ENCODE measurements at regions not wholly inside any gene's neighbourhood (a gene's known extent, or its start where the extent isn't known, plus 50 kb on each side); places are given as distances from the start of the nearest gene placed in this dataset.
"Not testable (repeated sequence)": the region's sequence is repeated elsewhere in the genome, so short reads cannot be mapped to it uniquely, and the experiment has no call there.

DNA sequence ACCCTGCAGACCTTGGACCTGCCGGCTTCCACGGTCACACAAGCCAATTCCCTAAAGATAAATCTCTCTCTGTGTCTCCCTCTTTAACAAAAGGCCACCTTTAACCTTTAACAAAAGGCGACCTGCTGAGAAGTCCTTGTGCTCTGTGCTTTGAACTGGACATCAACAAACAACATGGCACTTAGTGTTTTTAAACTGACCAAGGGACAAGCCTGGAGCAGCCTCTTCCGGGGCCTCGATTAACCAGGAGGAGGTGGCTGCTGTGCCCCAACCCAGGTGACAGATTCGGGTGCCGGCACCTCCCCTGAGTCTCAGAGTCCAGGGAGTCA lies 135.3 kb downstream of the RTP5 start:
- DNase-seq (ENCODE audit: low read depth) = no peak

DNA sequence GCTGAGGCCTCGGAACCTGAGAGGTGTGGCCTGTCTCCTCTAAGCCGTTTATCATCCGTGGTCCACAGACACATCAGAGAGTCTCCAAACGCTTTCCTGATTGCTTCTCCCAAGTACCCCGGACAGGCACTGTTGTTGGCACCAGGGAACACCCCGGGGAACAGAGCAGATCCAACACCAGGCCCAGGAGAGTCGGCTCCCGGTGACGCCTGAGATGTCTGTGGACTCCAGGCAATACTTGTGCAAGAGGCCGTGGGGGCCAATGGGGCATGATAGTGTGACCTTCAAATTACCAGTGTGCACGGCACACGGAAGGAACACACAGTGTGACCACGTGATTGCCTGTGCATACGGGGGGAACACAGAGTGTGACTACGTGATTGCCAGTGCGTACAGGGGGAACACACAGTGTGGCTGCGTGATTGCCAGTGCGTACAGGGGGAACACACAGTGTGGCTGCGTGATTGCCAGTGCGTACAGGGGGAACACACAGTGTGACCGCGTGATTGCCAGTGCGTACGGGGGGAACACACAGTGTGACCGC lies 136.6 kb downstream of the RTP5 start:
- DNase-seq (ENCODE audit: low read depth) = not testable (repeated sequence)

DNA sequence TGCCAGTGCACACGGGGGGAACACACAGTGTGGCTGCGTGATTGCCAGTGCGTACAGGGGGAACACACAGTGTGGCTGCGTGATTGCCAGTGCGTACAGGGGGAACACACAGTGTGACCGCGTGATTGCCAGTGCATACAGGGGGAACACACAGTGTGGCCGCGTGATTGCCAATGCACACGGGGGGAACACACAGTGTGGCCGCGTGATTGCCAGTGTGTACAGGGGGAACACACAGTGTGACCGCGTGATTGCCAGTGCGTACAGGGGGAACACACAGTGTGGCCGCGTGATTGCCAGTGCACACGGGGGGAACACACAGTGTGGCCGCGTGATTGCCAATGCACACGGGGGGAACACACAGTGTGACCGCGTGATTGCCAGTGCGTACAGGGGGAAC lies 139.4 kb downstream of the RTP5 start:
- not testable (repeated sequence) for DNase-seq (ENCODE audit: low read depth)

DNA sequence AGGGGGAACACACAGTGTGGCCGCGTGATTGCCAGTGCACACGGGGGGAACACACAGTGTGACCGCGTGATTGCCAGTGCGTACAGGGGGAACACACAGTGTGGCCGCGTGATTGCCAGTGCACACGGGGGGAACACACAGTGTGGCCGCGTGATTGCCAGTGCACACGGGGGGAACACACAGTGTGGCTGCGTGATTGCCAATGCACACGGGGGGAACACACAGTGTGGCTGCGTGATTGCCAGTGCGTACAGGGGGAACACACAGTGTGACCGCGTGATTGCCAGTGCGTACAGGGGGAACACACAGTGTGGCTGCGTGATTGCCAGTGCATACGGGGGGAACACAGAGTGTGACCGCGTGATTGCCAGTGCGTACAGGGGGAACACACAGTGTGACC lies 140.3 kb downstream of the RTP5 start:
- DNase-seq (ENCODE audit: low read depth) = not testable (repeated sequence)

DNA sequence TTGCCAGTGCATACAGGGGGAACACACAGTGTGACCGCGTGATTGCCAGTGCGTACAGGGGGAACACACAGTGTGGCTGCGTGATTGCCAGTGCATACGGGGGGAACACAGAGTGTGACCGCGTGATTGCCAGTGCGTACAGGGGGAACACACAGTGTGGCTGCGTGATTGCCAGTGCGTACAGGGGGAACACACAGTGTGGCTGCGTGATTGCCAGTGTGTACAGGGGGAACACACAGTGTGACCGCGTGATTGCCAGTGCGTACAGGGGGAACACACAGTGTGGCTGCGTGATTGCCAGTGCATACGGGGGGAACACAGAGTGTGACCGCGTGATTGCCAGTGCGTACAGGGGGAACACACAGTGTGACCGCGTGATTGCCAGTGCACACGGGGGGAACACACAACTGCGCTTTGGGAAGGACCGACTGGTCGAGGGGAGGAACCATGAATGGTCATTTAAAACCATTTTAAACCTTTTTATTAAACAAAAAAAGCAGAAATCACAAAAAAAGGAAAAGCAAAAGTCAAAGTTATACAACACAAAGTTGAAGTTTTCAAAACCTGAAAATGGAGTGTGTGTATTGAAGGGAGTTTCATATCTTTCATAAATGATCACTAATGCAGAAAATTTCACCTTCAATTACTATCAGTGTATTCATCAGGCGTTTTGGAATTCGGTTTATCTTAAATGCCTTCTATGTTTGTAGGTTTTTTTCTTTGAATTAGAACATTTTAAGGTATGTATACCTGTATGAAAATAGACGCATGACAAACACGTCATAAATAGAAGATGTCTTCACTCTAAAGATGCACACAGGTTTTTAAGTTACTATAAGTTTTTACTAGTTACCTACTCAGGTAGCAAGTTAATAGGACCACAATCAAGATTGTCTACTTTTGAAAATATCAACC lies 141.0 kb downstream of the RTP5 start:
- DNase-seq (ENCODE audit: low read depth) = not testable (repeated sequence)

DNA sequence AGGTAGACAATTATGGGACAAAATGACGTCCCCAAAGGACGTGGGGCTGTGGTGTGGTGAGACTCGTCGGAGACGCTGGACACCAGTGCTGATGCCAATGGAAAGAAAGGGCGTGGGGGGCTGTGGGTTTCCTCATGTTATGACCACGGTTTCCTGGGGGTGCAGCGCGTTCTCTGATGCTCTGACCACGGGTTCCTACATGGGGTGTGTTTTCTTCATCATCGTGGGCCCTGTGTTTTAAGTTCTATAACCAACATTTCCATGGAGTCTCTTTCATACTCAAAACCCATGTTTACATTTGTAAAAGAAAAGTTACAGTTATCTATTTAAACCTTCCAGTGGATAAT lies 141.6 kb downstream of the RTP5 start:
- no peak for DNase-seq (ENCODE audit: low read depth)

DNA sequence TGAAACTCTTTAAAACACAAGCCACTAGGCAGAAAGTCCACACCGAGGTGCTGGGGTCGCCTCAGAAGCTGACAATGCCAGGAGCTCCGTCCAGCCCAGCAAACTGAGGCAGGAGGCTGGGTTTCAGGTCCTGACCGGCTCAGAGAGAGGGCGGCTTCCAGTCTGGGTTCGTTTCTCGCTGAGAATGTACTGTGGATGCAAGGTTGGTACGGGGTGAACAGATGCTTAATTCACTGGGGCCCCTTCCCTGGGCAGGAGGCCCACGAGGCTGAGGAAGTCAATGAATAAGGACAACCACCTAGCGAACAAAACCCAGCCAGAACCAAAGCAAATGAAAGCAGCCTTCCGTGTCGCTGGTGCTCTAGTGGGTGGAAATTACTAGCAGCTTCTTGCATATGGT lies 142.0 kb downstream of the RTP5 start:
- no peak for DNase-seq (ENCODE audit: low read depth)

DNA sequence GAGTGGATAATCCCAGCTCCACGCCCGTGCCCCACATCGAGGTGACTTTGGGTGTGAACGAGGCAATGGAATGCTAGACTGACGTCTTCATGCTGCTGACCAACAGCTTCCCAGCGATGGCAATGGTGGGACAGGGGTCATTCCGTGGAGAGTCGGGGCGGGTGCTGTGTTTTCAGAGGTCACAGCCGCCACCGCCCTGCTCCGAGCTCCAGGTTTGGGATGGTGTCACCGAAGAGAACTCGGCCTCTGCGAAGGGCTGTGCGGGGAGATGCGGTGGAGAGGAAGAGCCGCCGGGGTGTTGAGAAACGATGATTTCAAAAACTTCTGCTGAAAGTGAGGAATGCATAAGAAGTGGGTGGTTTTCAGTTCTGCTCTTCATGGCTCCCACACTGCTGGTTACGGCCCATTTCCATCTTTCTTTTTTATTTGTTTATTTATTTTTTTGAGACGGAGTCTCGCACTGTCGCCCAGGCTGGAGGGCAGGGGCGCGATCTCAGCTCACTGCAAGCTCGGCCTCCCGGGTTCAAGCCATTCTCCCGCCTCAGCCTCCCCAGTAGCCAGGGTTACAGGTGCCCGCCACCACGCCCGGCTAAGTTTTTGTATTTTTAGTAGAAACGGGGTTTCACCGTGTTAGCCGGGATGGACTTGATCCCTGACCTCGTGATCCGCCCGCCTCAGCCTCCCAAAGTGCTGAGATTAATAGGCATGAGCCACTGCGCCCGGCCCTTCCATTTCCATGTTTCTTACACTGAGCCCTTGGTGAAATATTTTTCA lies 142.6 kb downstream of the RTP5 start:
- no peak for DNase-seq (ENCODE audit: low read depth)

DNA sequence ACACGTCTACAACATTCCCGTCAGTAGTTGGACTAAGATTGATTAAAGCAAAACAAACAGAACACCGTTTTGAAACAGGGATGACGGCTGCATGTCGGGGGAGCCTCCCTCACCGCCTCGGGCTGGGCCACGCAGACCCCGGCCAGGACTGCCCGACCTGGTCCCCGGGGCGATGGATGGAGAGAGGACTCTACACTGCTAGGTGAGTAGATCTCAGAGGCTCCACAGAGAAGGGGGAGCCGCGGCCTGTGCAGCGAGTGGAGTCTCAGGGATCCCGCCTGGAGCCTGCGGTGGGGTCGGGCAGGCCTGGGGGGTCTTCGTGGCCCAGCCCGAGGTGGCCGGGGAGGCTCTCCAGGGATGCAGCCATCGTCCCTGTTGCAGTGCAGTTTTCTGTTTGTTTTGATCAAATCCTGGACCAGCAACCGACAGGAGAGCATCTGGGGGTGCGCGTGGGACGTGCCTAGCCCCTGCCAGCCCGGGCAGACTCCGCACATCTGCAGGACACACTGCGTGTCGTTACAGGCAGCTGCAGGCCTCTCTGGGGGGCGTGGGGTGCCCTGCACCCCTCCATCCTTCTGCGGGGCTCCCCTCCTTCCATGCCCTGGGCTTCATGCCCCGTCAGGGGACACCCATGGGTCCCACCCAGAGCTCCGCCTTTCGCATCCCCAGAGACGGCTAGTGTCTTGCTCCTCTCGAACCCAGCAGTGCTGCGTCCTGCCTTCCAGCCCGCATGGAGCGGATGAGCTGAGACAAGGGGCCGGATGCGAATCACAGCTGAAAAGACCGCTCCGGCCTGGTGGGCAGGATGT lies 143.6 kb downstream of the RTP5 start:
- no peak for DNase-seq (ENCODE audit: low read depth)

DNA sequence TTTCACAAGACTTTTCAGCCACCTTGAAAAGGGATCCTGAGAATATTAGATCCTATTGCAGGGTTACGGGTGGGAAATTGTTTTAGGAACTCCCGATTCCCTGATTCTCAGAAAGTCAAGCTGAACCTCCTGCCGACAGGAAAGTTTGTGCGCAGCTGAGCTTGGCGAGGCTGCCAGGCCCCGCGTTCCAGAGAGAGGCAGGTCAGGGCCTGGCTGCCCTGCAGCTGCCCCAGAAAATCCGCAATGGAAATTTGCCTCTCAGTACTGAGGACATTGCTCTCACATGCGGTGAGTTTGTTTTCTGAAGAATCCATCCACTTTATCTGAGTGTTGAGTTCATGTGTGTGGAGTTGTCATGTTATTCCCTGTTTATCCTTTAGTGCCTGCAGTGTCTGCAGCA lies 144.2 kb downstream of the RTP5 start:
- no peak for DNase-seq (ENCODE audit: low read depth)

DNA sequence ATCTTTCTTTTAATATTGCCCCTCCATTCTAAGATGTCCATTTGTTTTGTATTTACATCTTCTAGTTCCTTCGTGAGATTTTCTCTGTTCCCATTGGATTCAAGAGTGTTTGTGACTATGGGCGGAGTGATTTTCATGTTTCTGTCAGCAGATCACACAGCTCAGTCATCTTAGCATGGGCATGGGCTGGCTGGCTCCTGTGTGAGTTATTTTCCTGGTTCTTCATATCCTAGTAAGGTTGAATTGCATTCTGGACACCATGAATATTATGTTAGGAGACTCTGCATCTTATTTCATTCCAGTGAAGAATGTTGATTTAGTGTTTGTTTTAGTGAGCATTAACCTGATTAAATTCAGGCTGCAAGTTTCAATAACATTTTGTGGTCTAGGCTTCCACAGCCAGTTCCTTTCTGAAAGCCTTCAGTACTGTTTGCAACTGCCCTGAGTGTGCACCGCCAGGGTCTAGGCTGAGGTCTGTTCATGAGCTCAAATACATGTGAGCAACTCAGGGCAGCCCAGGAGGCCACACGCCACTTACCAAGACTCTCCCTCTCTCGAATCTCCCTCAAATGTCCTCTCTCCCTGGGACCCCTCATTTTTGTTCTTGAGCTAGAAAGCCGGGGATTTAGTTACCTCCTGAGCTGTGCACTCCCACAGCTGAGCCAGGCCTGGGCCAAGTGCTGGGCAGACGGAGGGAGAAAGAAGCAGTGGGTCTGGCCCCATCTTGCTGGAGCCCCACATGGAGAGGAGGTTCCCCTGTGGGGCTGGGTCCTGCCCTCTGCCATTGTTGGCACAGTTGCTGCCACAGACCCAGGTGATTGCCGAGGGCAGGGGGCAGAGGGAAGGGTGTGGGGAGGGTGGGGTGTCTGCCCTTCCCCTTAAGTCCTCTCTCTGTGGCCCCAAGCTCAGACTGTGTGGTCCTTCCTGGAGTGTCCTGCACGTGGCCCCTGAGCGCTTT lies 145.9 kb downstream of the RTP5 start:
- no peak for DNase-seq (ENCODE audit: low read depth)

DNA sequence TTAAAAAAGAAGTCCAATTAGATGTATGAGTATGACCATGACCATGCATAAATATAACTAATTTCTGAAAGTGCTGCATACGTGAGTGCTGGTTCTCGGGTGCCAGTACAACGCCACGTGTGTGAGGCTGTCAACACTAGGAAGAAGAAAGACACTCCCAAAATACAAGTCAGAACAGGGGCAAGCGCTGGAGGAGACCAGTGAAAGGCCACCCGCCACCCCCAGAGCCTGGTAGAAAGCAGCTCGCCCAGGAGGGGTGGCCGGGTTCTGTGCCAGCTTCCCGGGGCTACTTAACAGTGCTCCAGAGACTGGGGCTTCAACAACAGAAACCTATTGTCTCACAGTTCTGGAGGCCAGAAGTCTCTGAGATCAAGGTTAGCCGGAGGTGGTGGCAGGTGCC lies 147.6 kb downstream of the RTP5 start:
- DNase-seq (ENCODE audit: low read depth) = no peak

DNA sequence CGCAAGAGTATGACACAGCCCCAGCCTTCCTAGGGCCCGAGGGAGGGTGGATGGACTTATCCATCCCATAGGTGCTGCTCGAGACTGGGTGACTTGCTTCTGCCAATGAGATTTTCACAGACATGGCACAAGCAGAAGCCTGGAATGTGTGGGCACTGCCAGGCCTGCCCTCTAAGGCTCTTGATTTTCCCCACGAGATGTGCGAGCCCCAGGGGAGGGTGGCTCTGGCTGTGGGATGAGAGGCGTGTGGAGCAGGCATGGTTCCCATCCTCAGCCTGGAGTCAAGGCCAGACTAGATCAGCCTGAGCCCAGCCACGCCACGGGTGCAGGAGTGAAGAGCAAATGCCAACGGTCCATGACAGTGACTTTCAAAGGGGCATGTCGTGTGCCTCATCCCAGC lies 148.9 kb downstream of the RTP5 start:
- DNase-seq (ENCODE audit: low read depth) = not testable (repeated sequence)

DNA sequence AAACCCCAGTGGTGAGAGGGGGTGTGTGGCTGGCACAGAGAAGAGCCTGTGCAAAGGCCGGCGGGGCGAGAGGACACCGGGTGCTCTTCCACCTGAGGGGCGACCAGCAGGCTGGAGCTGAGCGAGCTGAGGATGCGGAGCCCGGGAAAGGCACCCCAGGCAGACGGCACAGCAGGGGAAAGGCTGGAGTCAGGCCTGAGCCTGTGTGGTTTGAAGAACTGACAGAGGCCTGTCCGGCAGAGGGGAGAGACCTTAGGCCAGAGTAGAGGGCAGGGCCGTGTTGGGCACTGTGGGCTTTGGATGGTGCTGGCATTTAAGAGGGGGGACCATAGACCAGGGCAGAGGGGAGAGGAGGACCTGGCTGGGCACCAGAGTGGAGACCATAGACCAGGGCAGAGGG lies 149.8 kb downstream of the RTP5 start:
- DNase-seq (ENCODE audit: low read depth) = no peak

DNA sequence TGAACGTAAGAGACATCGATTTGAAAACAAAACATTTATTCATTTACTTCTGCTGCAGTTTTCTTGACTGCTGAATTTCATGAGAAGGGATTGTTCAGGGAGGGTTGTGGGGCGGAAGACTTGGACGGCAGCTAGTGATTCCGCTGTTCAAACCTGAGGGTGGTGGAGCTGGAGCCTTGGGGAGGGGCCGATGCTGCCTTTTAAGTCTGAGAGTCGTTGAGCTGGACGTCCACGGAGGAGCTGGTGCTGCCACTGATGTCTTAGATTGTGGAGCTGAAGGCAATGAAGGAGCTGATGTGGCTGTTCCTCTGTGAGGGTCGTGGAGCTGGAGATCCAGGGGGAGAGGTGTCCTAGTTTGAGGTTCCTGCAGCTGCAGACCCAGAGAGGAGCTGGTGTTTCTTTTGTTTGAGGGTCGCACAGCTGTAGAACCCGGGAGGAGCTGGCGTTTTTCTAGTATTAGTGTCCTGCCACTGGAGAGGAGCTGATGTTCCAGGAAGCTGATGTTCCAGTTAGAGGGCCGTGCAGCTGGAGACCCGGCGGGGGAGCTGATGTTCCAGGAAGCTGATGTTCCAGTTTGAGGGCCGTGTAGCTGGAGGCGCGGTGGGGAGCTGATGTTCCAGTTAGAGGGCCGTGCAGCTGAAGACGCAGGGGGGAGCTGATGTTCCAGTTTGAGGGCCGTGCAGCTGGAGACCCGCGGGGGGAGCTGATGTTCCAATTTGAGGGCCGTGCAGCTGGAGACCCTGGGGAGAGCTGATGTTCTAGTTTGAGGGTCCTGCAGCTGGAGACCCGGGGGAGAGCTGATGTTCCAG lies 150.9 kb downstream of the RTP5 start:
- no peak for DNase-seq (ENCODE audit: low read depth)

DNA sequence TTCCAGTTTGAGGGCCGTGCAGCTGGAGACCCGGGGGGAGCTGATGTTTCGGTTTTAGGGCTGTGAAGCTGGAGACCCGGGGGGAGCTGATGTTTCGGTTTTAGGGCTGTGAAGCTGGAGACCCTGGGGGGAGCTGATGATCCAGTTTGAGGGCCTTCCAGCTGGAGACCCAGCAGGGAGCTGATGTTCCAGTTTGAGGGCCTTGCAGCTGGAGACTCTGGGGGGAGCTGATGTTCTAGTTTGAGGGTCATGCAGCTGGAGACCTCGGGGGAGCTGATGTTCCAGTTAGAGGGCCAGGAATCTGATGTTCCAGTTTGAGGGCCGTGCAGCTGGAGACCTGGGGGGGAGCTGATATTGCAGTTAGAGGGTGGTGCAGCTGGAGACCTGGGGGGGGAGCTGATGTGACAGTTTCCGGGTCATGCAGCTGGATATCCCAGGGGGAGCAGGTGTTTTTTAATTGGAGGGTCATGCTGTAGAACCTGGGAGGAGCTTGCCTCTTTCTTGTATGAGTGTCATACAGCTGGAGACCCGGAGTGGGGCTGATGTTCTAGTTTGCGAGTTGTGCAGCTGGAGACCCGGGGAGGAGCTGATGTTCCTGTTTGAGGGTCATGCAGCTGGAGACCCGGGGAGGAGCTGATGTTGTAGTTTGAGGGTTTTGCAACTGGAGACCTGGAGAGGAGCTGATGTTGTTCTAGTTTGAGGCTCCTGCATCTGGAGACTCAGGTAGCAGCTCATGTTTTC lies 153.2 kb downstream of the RTP5 start:
- DNase-seq (ENCODE audit: low read depth) = no peak

DNA sequence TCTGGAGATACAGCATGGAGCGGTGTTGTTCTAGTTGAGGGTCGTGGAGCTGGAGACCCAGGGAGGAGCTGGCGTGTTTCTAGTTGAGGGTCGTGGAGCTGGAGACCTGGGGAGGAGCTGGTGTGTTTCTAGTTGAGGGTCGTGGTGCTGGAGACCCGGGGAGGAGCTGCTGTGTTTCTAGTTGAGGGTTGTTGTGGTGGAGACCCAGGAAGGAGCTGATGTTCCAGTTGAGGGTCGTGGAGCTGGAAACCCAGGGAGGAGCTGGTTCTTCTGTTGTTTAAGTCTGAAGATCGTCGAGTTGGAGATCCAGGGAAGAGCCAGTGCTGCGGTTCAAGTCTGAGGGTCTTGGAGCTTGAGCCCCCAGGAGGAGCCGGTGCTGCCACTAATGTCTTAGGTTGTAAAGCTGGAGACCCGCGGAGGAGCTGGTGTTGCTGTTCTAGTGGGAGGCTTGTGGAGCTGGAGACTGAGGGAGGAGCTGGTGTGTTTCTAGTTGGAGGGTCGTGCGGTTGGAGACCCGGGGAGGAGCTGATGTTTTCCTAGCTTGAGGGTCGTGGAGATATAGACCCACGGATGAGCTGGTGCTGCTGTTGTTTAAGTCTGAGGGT lies 155.3 kb downstream of the RTP5 start:
- DNase-seq (ENCODE audit: low read depth) = no peak

DNA sequence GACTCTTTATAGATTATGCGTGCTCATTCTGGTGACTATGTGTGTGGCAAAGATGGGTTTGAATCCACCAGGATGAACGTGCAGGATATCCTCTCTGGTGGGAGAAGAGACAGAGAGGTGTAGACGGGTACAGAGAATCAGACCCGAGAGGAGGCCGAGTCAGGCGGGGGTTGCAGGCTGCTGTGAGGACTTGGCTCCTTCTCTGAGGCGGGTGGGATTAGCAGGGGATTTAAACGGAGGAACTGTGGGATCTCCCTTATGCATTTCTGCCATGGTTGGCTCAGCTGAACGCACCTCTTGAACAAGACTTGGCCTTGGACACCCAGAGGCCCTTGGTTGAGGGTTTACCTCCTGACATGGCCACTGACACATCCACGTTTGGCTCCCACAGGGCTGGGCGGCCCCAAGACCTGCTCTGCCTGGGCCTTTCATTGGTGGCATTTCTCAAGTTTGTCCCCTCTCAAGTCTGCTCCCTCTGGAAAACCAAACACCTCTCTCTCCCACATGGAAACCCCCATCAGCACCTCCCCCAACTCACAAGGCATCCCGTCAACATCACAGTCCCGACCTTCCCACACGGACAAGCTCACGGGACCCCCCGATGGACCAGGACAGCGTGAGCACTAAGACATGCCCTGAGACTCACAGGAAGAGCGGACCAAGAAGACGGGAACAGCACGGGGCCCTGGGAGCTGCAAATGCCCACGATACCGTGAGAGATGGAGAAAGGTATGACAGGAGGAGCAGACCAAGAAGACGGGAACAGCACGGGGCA lies 158.3 kb downstream of the RTP5 start:
- no peak for DNase-seq (ENCODE audit: low read depth)
